H9 (cell line): ENCODE measurements at regions not wholly inside any gene's neighbourhood (a gene's known extent, or its start where the extent isn't known, plus 50 kb on each side); places are given as distances from the start of the nearest gene placed in this dataset.

Experiments used
- DNase-seq: peaks from one replicate; pipeline ENCODE4 v3.0.0-alpha.2; 2017
- H2AFZ ChIP-seq: one replicate; pipeline ENCODE4 v1.6.1; 2013; ENCODE audit warnings: mild to moderate bottlenecking, low read length, control low read depth, moderate library complexity
- H2AK5ac ChIP-seq: 2 replicates; pipeline ENCODE4 v1.6.1; 2013; ENCODE audit warnings: low read length, control low read depth, mixed read lengths; ENCODE audit not compliant: insufficient read length
- H2BK120ac ChIP-seq: one replicate; pipeline ENCODE4 v1.6.1; 2013; ENCODE audit warnings: low read depth, mild to moderate bottlenecking, low read length, control low read depth, inconsistent platforms; ENCODE audit not compliant: poor library complexity, severe bottlenecking
- H2BK12ac ChIP-seq: 2 replicates; pipeline ENCODE4 v1.6.1; 2013; ENCODE audit warnings: low read length, control low read depth, mixed read lengths, low read depth; ENCODE audit not compliant: insufficient read length
- H2BK15ac ChIP-seq: 2 replicates; pipeline ENCODE4 v1.6.1; 2013; ENCODE audit warnings: low read depth, low read length, control low read depth
- H2BK20ac ChIP-seq: one replicate; pipeline ENCODE4 v1.6.1; 2013; ENCODE audit warnings: low read depth, mild to moderate bottlenecking, low read length, control low read depth, inconsistent platforms; ENCODE audit not compliant: poor library complexity, severe bottlenecking
- H2BK5ac ChIP-seq: 2 replicates; pipeline ENCODE4 v1.6.1; 2013; ENCODE audit warnings: low read length, control low read depth, mixed read lengths; ENCODE audit not compliant: insufficient read length
- H3K14ac ChIP-seq: 2 replicates; pipeline ENCODE4 v1.6.1; 2013; ENCODE audit warnings: low read length, control low read depth; ENCODE audit not compliant: insufficient read depth
- H3K18ac ChIP-seq: 2 replicates; pipeline ENCODE4 v1.6.1; 2013; ENCODE audit warnings: low read depth, mild to moderate bottlenecking, mixed read lengths, low read length, control low read depth; ENCODE audit not compliant: insufficient read length
- H3K23ac ChIP-seq: 2 replicates; pipeline ENCODE4 v1.6.1; 2013; ENCODE audit warnings: low read length, control low read depth, mixed read lengths, low read depth; ENCODE audit not compliant: insufficient read length
- H3K23me2 ChIP-seq: 2 replicates; pipeline ENCODE4 v1.6.1; 2013; ENCODE audit warnings: low read depth, mild to moderate bottlenecking, mixed read lengths, low read length, control low read depth; ENCODE audit not compliant: insufficient read length, poor library complexity, severe bottlenecking
- H3K27ac ChIP-seq: 2 replicates; pipeline ENCODE4 v1.5.1; 2013; ENCODE audit warnings: low read length, control low read depth, mixed read lengths, low read depth; ENCODE audit not compliant: insufficient read length
- H3K27me3 ChIP-seq: 2 replicates; pipeline ENCODE4 v1.6.1; 2013; ENCODE audit warnings: low read length, control low read depth, inconsistent platforms; ENCODE audit not compliant: insufficient read depth
- H3K4ac ChIP-seq: 2 replicates; pipeline ENCODE4 v1.6.1; 2013; ENCODE audit warnings: low read depth, mild to moderate bottlenecking, control low read depth, inconsistent platforms, low read length, moderate library complexity
- H3K4me1 ChIP-seq: 2 replicates; pipeline ENCODE4 v1.6.1; 2013; ENCODE audit warnings: low read length, control low read depth, inconsistent platforms; ENCODE audit not compliant: insufficient read depth
- H3K4me2 ChIP-seq: 2 replicates; pipeline ENCODE4 v1.6.1; 2013; ENCODE audit warnings: low read length, control low read depth, mixed read lengths; ENCODE audit not compliant: insufficient read length, insufficient read depth
- H3K56ac ChIP-seq: 2 replicates; pipeline ENCODE4 v1.6.1; 2013; ENCODE audit warnings: low read depth, mild to moderate bottlenecking, mixed read lengths, low read length, control low read depth; ENCODE audit not compliant: insufficient read length
- H3K79me1 ChIP-seq: 2 replicates; pipeline ENCODE4 v1.6.1; 2013; ENCODE audit warnings: low read depth, mild to moderate bottlenecking, moderate library complexity, low read length, control low read depth, inconsistent platforms; ENCODE audit not compliant: insufficient read depth, poor library complexity, severe bottlenecking
- H3K79me2 ChIP-seq: 2 replicates; pipeline ENCODE4 v1.6.1; 2013; ENCODE audit warnings: low read length, control low read depth, inconsistent platforms; ENCODE audit not compliant: insufficient read depth
- H3K9ac ChIP-seq: 2 replicates; pipeline ENCODE4 v1.6.1; 2013; ENCODE audit warnings: low read length, control low read depth, mixed read lengths; ENCODE audit not compliant: insufficient read length; ENCODE audit errors: extremely low read depth
- H3K9me3 ChIP-seq: one replicate; pipeline ENCODE4 v1.6.1; 2013; ENCODE audit warnings: low read depth, low read length, inconsistent platforms; ENCODE audit not compliant: control insufficient read depth
- H3T11ph ChIP-seq: one replicate; pipeline ENCODE4 v1.6.1; 2013; ENCODE audit warnings: mild to moderate bottlenecking, low read length, control low read depth, inconsistent platforms
- H4K20me1 ChIP-seq: one replicate; pipeline ENCODE4 v1.6.1; 2013; ENCODE audit not compliant: control insufficient read depth, insufficient read length, insufficient read depth
- H4K5ac ChIP-seq: 2 replicates; pipeline ENCODE4 v1.6.1; 2013; ENCODE audit warnings: low read depth, mild to moderate bottlenecking, mixed read lengths, low read length, control low read depth; ENCODE audit not compliant: insufficient read length
- H4K8ac ChIP-seq: replicated peaks from 2 replicates; pipeline ENCODE4 v1.6.1; 2013; ENCODE audit warnings: low read length, control low read depth, mixed read lengths, low read depth; ENCODE audit not compliant: insufficient read length
- H4K91ac ChIP-seq: 2 replicates; pipeline ENCODE4 v1.6.1; 2013; ENCODE audit warnings: low read depth, mild to moderate bottlenecking, moderate library complexity, mixed read lengths, low read length, control low read depth; ENCODE audit not compliant: insufficient read length
- H3K27ac Mint-ChIP-seq, 3 experiments: 2 replicates in 2 of 3; 3 replicates in 1 of 3; pipeline ENCODE4 v1.8.0; 2020 to 2021; ENCODE audit warnings: mixed read lengths in 3 of 3, mild to moderate bottlenecking in 1 of 3, moderate library complexity in 1 of 3
- H3K27me3 Mint-ChIP-seq: 2 replicates; pipeline ENCODE4 v1.8.0; 2021; ENCODE audit warnings: low read depth, mild to moderate bottlenecking, moderate library complexity, mixed read lengths
- H3K36me3 Mint-ChIP-seq, 3 experiments: 2 replicates in 2 of 3; 3 replicates in 1 of 3; pipeline ENCODE4 v1.8.0; 2020 to 2021; ENCODE audit warnings: low read depth in 3 of 3, mixed read lengths in 3 of 3; ENCODE audit not compliant: insufficient read depth in 1 of 3
- H3K4me1 Mint-ChIP-seq, 2 experiments: 2 replicates each; pipeline ENCODE4 v1.8.0; 2020; ENCODE audit warnings: mixed read lengths in 2 of 2
- H3K4me3 Mint-ChIP-seq, 2 experiments: 2 replicates in 1 of 2; 3 replicates in 1 of 2; pipeline ENCODE4 v1.8.0; 2020 to 2021; ENCODE audit warnings: mild to moderate bottlenecking in 2 of 2, mixed read lengths in 2 of 2, moderate library complexity in 1 of 2
- H3K9me3 Mint-ChIP-seq, 2 experiments: 2 replicates in 1 of 2; 3 replicates in 1 of 2; pipeline ENCODE4 v1.8.0; 2020; ENCODE audit warnings: mild to moderate bottlenecking in 2 of 2, mixed read lengths in 2 of 2, moderate library complexity in 1 of 2
- WGBS: extraction: QIAGEN DNeasy Blood & Tissue Kit; methylation state at CpG from one replicate; pipeline ENCODE4 v1.1.7; 2013; ENCODE audit warnings: missing lambda C conversion rate, low lambda C conversion rate, mixed read lengths; ENCODE audit not compliant: insufficient read length; ENCODE audit errors: extremely low coverage; 5-methylcytosine and 5-hydroxymethylcytosine counted together
- TF ChIP-seq, protein P1 (sequence below): fragments of 200-600 bp; sonication (generic); conservative IDR thresholded peaks from 3 replicates; pipeline ENCODE4 v1.8.0; 2021; ENCODE audit warnings: antibody characterized with exemption, mild to moderate bottlenecking

GRCh38 chr9:126067031-126067734 lies 259.4 kb upstream of the MVB12B start:
- Mint-ChIP-seq H3K4me1 (peaks cover 2 to 10% of the 10 kb centered on the region in 2 experiments; a peak in 2 of 4 replicates), H3K9me3 (no peaks in the 10 kb centered on the region; a peak in 1 of 5 replicates), H3K27me3 (no peaks in the 10 kb centered on the region), H3K27ac (no peak overlapping the region), H3K4me3 (no peak overlapping the region), H3K36me3 (no peaks in the 10 kb centered on the region; a peak in 1 of 7 replicates)
- H3K9ac ChIP-seq: no peak overlapping the region
- no peak overlapping the region for H3K4me2 ChIP-seq
- no peak for DNase-seq
- no peak overlapping the region for H3K4ac ChIP-seq
- H2AK5ac ChIP-seq: no peak overlapping the region
- no peaks in the 10 kb centered on the region for H3K27me3 ChIP-seq
- H2AFZ ChIP-seq: no peak overlapping the region
- no peak overlapping the region for H4K5ac ChIP-seq
- no peak overlapping the region for H2BK12ac ChIP-seq
- no peak overlapping the region for H3K14ac ChIP-seq
- H3K79me1 ChIP-seq: no peaks in the 10 kb centered on the region
- no peak overlapping the region for H3K23ac ChIP-seq
- H3K18ac ChIP-seq: no peak overlapping the region
- H3K56ac ChIP-seq: no peak overlapping the region
- H2BK20ac ChIP-seq: no peak overlapping the region
- no peak overlapping the region for H3K27ac ChIP-seq
- H4K91ac ChIP-seq: no peak overlapping the region
- no peak overlapping the region for H2BK15ac ChIP-seq
- no peaks in the 10 kb centered on the region for H4K20me1 ChIP-seq
- H2BK120ac ChIP-seq: no peak overlapping the region
- no peaks in the 10 kb centered on the region for H3K23me2 ChIP-seq
- H3K4me1 ChIP-seq: no peaks in the 10 kb centered on the region
- H3K79me2 ChIP-seq: no peaks in the 10 kb centered on the region
- TF ChIP-seq, protein P1, sequence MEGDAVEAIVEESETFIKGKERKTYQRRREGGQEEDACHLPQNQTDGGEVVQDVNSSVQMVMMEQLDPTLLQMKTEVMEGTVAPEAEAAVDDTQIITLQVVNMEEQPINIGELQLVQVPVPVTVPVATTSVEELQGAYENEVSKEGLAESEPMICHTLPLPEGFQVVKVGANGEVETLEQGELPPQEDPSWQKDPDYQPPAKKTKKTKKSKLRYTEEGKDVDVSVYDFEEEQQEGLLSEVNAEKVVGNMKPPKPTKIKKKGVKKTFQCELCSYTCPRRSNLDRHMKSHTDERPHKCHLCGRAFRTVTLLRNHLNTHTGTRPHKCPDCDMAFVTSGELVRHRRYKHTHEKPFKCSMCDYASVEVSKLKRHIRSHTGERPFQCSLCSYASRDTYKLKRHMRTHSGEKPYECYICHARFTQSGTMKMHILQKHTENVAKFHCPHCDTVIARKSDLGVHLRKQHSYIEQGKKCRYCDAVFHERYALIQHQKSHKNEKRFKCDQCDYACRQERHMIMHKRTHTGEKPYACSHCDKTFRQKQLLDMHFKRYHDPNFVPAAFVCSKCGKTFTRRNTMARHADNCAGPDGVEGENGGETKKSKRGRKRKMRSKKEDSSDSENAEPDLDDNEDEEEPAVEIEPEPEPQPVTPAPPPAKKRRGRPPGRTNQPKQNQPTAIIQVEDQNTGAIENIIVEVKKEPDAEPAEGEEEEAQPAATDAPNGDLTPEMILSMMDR: no peak
- no peak overlapping the region for H3T11ph ChIP-seq
- no CpG with 5 or more reads among the region's 4 CpGs for WGBS
- no peak overlapping the region for H4K8ac ChIP-seq
- no peak overlapping the region for H2BK5ac ChIP-seq
- H3K9me3 ChIP-seq: no peaks in the 10 kb centered on the region
